HG03280 (cell line): ENCODE measurements at regions not wholly inside any gene's neighbourhood (a gene's known extent, or its start where the extent isn't known, plus 50 kb on each side); places are given as distances from the start of the nearest gene placed in this dataset.
"Not testable (repeated sequence)": the region's sequence is repeated elsewhere in the genome, so short reads cannot be mapped to it uniquely, and the experiment has no call there.

Source experiments
- ATAC-seq: cut with Tn5 transposase; IDR thresholded peaks from one replicate; pipeline ENCODE4 v1.9.1; 2021; ENCODE audit warnings: mild to moderate bottlenecking, moderate library complexity; ENCODE audit not compliant: unreplicated experiment

DNA sequence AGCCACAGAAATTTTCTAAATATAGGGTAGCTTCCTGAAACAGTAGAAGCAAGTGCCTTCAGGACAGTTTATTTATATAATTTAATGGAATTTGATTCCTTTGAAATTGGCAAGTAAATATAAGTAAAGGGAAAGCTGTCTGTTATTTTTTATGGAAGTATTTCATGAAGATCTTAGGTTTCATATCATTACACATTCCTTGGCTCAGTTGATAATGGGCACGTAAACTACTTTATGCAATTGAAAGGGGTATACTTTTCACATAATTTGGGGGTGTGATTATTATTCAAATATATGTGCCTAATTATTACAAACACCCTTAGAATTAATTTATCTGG is 71.1 kb upstream of the RAP1B start:
- ATAC-seq: no peak

DNA sequence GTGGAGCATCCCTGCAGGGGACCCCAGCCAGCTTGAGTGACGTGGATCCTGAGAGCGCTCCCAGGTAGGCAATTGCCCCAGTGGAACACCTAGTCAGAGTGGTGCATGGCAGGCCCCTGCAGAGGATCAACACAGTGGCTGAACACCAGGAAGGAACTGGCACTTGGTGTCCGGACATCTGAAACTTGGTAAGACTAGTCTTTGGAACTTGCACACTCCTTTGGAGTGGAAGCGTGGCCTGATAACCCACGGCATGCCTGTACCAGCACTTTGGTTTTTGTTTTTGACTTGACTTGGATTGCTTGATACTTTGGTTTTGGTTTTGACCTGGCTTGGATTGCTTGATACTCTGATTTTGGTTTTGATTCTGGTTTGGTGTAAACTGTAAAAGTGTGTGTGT is 69.9 kb upstream of the RAP1B start:
- not testable (repeated sequence) for ATAC-seq

DNA sequence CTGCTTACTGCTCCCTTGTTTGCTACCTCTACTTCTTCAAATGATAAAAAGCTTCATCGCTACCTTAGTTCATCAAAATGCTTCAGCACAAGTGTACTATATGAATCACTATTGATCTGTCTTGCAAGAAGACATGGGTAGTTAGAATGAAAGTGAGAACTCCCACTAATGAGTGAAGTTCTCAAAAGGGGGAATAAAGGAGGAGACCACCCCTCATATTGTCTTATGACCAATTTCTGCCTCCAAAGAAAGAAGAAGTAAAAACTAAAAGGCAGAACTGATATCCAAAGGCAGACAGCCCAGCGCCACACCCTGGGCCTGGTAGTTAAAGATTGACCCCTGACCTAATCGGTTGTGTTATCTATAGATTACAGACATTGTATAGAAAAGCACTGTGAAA is 63.4 kb upstream of the RAP1B start:
- ATAC-seq: not testable (repeated sequence)

DNA sequence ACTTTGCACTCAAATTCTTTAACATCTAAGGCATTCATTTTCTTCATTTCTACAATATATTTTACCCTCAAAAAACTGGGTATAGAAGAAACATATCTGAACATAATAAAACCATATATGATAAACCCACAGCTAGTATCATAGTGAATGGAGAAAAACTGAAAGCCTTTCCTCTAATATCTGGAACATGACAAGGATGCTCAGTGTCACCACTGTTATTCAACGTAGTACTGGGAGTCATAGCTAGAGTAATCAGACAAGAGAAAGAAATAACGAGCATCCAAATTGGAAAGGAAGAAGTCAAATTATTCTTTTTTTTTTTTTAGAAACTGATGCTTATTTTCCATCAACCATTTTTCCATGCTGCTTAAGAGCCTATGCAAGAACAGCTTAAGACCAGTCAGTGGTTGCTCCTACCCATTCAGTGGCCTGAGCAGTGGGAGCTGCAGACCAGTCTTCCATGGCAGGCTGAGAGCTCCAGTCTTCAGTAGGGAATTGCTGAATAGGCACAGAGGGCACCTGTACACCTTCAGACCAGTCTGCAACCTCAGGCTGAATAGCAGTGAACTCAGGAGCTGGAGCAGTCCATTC is 58.0 kb upstream of the RAP1B start:
- ATAC-seq: not testable (repeated sequence)

GRCh38 chr12:68557011-68557730 is 53.5 kb upstream of the RAP1B start:
- ATAC-seq: no peak

DNA sequence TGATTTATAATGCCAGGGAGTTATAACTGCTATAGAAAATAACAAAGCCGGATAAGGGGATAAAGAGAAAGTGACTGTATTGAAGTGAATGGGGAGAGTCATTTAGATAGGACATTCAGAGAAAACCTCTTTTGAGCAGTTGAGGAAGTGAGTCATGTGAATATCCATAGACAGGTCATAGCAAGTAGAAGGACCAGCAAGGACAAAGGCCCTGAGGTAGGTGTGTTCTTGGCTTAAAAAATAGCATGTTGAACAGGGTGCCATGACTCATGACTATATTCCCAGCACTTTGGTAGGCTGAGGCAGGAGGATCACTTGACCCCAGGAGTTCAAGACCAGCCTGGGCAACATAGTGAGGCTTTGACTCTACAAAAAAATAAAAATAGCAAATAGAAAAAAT is 51.5 kb upstream of the RAP1B start:
- no peak for ATAC-seq

DNA sequence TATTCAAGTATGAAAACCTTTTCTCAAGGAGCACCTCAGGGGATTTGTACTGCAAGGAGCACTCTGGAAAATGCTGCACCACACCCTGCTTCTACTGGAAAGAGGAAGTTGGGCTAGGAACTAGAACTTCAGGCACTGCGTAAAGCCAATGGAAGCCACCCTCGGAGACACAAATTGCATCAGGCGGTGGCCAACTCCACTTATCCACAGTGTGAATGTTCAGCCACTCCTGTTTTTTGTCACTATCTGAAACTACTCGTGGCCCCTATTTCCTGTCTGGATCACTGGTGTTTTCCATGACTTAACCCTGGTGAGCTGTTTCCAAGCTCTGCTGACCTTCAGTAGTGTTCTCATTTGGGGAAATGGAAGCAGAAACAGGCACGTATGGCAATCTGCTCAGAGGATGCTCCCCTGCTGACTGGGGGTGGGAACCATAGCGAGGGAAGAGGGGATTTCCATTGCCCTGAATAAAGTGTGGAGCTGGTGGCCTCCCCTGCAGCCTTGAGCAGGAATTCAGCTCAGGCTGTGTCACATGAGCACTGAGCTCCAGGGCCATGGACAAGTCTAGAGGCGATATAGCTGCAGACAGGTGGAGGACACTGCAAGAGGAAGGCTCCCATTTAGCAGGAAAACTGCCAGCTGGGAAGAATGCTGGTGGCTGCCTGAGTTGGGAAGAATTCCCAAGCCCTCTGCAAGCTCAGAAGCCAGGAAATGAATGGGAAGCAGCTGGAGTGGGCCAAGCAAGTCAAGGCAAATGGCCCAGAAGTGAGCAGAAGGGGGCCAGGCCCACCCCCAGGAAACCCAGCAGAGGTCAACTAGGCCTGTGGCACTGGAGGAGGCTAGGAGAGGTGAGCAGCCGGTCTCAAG is 50.5 kb upstream of the RAP1B start:
- no peak for ATAC-seq

- no peak for ATAC-seq
These were observed 49.8 kb upstream of the RAP1B start for GRCh38 chr12:68560851-68561422.
